ENCODE measurements at regions not wholly inside any gene's neighbourhood (a gene's known extent, or its start where the extent isn't known, plus 50 kb on each side); places are given as distances from the start of the nearest gene placed in this dataset.

DNA sequence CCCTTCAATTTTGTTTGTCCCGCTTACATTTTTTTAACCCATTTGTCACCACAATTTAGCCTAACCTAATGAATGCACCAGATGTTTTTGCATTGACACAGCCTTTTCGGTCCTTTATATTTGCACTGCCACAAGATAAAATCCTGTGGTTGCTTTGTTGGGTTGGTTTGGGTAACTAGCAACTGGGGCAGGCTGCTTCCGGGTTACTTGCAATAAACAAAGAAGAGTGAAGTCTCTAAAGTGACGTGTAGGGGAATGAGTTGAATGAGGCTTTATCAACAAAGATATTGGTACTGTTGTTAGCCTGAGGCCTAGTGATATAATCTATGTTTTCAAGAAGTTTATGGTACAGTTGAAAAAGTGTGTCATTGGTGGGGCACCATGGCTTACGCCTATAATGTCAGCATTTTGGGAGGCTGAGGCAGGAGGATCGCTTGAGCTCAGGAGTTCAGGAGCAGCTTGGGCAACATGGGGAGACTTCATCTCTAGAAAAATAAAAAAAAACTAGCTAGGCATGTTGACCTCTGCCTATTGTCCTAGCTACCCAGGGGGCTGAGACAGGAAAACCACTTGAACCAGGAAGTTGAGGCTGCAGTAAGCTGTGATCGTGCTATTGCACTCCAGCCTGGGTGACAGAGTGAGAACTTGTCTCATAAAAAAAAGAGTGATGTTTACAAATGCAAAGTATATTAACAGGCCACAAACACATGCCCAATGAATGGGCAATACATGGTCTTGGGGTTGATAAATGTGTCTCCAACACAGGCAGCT, 121.8 kb downstream of the OXSM start:
- Histone ChIP-seq H3K56ac (replicated peaks; ENCODE audit: insufficient read length, low read depth, low read length) (no peak overlapping the region), H3K36me3 (ENCODE audit: control insufficient read depth in 2 of 4, insufficient read depth in 4 of 4, low read length in 3 of 4) (no peaks in the 10 kb centered on the region), H3K27ac (ENCODE audit: low read depth, low read length) (no peak overlapping the region), H4K8ac (ENCODE audit: extremely low read depth, insufficient read depth, low read length) (no peak overlapping the region), H3K4me3 (ENCODE audit: extremely low read depth in 1 of 4, insufficient read depth in 2 of 4, low read depth in 3 of 4, low read length in 4 of 4) (no peak overlapping the region), H3K9me3 (ENCODE audit: insufficient read depth in 2 of 2, low read depth in 1 of 2, low read length in 1 of 2) (no peaks in the 10 kb centered on the region), H3K4me2 (ENCODE audit: insufficient read depth in 1 of 2, low read depth in 2 of 2, low read length in 2 of 2) (no peak overlapping the region), H3K4me1 (replicated peaks in 1 of 4; ENCODE audit: control insufficient read depth in 3 of 4, insufficient read depth in 4 of 4, low read length in 3 of 4) (no peaks in the 10 kb centered on the region), H2BK15ac (ENCODE audit: low read length) (no peak overlapping the region), H4K5ac (ENCODE audit: insufficient read length, low read depth, low read length) (no peak overlapping the region), H3K4ac (replicated peaks; ENCODE audit: insufficient read length, low read depth, low read length) (no peak overlapping the region), H3K23ac (ENCODE audit: insufficient read length) (no peak overlapping the region), H3K18ac (ENCODE audit: extremely low read depth, low read length) (no peak overlapping the region), H3K27me3 (replicated peaks in 1 of 4; ENCODE audit: control insufficient read depth in 3 of 4, extremely low read depth in 1 of 4, insufficient read depth in 3 of 4, low read length in 3 of 4) (no peaks in the 10 kb centered on the region), H2BK20ac (ENCODE audit: low read length) (no peak overlapping the region), H2AFZ (ENCODE audit: low read length) (no peak overlapping the region), H3K9ac (replicated peaks in 1 of 4; ENCODE audit: extremely low read depth in 1 of 4, low read depth in 3 of 4, low read length in 3 of 4) (no peak overlapping the region), H4K91ac (replicated peaks; ENCODE audit: insufficient read length, low read length) (no peak overlapping the region), H2BK120ac (replicated peaks; ENCODE audit: low read depth, low read length) (no peak overlapping the region), H3K79me2 (ENCODE audit: control insufficient read depth in 1 of 2, insufficient read depth in 2 of 2, low read length in 2 of 2) (no peaks in the 10 kb centered on the region), H3K14ac (ENCODE audit: insufficient read length) (no peak overlapping the region), H2BK12ac (ENCODE audit: low read depth, low read length) (no peak overlapping the region), H3K23me2 (ENCODE audit: low read depth, low read length) (no peaks in the 10 kb centered on the region), H2BK5ac (ENCODE audit: low read depth, low read length) (no peak overlapping the region), H4K20me1 (replicated peaks in 1 of 2; ENCODE audit: control insufficient read depth in 1 of 2, insufficient read depth in 2 of 2, low read length in 2 of 2) (no peaks in the 10 kb centered on the region), H2AK5ac (ENCODE audit: low read depth, low read length) (no peak overlapping the region), H3K79me1 (ENCODE audit: low read depth, low read length) (no peaks in the 10 kb centered on the region)
- WGBS, 2 experiments (ENCODE audit: extremely low coverage in 1 of 2, insufficient coverage in 1 of 2, insufficient read length in 1 of 2, insufficient replicate concordance in 2 of 2, low coverage in 1 of 2, low lambda C conversion rate in 2 of 2, missing lambda C conversion rate in 1 of 2) = 90% methylated on average over 7 of the region's 7 CpGs; no CpG with 5 or more reads in 1 of the 2 experiments
- TF ChIP-seq FOSL1 (IDR thresholded peaks at IDR 0.05; ENCODE audit: insufficient read depth, low read depth, low read length) (no peak), PHF8 (conservative IDR thresholded peaks at IDR 0.05; ENCODE audit: low read depth, low read length) (no peak), RFX5 (IDR thresholded peaks at IDR 0.05; ENCODE audit: borderline replicate concordance, low read depth, low read length) (no peak), TAF1 (IDR thresholded peaks at IDR 0.05; ENCODE audit: low read depth, low read length) (no peak), SIX5 (IDR thresholded peaks at IDR 0.05; ENCODE audit: low read depth, low read length) (no peak), CHD1 (IDR thresholded peaks at IDR 0.05; ENCODE audit: low read depth, low read length) (no peak), YY1 (IDR thresholded peaks at IDR 0.05; ENCODE audit: low read depth, low read length) (no peak), TBP (IDR thresholded peaks at IDR 0.05; ENCODE audit: low read depth, low read length) (no peak), CHD2 (IDR thresholded peaks at IDR 0.05; ENCODE audit: low read length) (no peak), SP4 (IDR thresholded peaks at IDR 0.05; ENCODE audit: low read length) (no peak)
- TF ChIP-seq, protein P1, sequence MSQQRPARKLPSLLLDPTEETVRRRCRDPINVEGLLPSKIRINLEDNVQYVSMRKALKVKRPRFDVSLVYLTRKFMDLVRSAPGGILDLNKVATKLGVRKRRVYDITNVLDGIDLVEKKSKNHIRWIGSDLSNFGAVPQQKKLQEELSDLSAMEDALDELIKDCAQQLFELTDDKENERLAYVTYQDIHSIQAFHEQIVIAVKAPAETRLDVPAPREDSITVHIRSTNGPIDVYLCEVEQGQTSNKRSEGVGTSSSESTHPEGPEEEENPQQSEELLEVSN (IDR thresholded peaks at IDR 0.05) = no peak
- ChIA-PET POLR2A (ENCODE audit: partially characterized antibody) (no interaction called here), CTCF (ENCODE audit: partially characterized antibody) (interaction anchor here (0.6 to 3.5 kb wide), 17 partner anchors 8 to 651 kb away, joined by 3 to 29 read pairs (median 4); no protein-coding TSS in a partner anchor)
- DNase-seq (ENCODE audit: low read depth in 1 of 2, low spot score in 2 of 2) (no peak), FAIRE-seq (no peak)
